22Rv1 (cell line): ENCODE measurements at regions not wholly inside any gene's neighbourhood (a gene's known extent, or its start where the extent isn't known, plus 50 kb on each side); places are given as distances from the start of the nearest gene placed in this dataset.

Experiments used
- ZFX ChIP-seq: fragments of 450-650 bp; IDR thresholded peaks from 2 replicates; pipeline ENCODE4 v1.6.1; 2017; ENCODE audit warnings: antibody characterized with exemption, borderline replicate concordance
- TF ChIP-seq, protein P1 (sequence below): fragments of 450-650 bp; IDR thresholded peaks from 2 replicates; pipeline ENCODE4 v1.5.1; 2017; ENCODE audit warnings: mild to moderate bottlenecking

DNA sequence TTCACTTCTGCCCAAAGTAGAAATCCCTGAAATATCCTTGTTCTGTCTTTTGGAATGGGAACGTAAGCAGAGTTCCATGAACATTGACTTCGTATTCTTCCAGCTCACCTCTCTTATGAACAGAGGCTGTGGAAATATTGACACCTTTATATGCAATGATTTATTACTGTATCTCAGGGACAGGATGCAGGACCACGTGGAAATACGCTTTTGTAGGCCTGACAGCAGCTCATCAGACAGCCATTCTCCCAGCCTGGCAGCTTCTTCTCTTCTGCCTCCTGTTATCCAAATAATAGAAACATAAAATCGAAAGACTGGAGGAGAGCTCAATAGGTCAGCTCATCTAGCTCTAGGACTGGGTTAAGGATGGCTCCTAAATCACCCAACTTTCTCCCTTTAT is 106.2 kb upstream of the DTNBP1 start:
- TF ChIP-seq, protein P1, sequence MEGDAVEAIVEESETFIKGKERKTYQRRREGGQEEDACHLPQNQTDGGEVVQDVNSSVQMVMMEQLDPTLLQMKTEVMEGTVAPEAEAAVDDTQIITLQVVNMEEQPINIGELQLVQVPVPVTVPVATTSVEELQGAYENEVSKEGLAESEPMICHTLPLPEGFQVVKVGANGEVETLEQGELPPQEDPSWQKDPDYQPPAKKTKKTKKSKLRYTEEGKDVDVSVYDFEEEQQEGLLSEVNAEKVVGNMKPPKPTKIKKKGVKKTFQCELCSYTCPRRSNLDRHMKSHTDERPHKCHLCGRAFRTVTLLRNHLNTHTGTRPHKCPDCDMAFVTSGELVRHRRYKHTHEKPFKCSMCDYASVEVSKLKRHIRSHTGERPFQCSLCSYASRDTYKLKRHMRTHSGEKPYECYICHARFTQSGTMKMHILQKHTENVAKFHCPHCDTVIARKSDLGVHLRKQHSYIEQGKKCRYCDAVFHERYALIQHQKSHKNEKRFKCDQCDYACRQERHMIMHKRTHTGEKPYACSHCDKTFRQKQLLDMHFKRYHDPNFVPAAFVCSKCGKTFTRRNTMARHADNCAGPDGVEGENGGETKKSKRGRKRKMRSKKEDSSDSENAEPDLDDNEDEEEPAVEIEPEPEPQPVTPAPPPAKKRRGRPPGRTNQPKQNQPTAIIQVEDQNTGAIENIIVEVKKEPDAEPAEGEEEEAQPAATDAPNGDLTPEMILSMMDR: no peak
- no peak for TF ChIP-seq ZFX
